G401 (cell line): ENCODE measurements at regions not wholly inside any gene's neighbourhood (a gene's known extent, or its start where the extent isn't known, plus 50 kb on each side); places are given as distances from the start of the nearest gene placed in this dataset.
"Not testable (repeated sequence)": the region's sequence is repeated elsewhere in the genome, so short reads cannot be mapped to it uniquely, and the experiment has no call there.

Source experiments
- DNase-seq: peaks from one replicate; pipeline ENCODE4 v3.0.0-alpha.2; 2015; ENCODE audit warnings: low spot score
- in situ Hi-C: cut with HindIII; loops from 2 replicates; pipeline ENCODE4 v1.10.0; 2016; ENCODE audit warnings: low sequenced_read_pairs, mixed read lengths

GRCh38 chr2:200186002-200186401 lies 120.5 kb upstream of the SPATS2L start:
- in situ Hi-C loops, result no loop called here
- no peak for DNase-seq

- in situ Hi-C loops, result no loop called here
Measured at GRCh38 chr2:200188876-200189275, 117.6 kb upstream of the SPATS2L start.

GRCh38 chr2:200189964-200190363 lies 116.5 kb upstream of the SPATS2L start:
- no peak for DNase-seq
- in situ Hi-C loops, result no loop called here

More at GRCh38 chr2:200188876-200189275, 117.6 kb upstream of the SPATS2L start:
- no peak for DNase-seq

GRCh38 chr2:200193331-200193730 lies 113.2 kb upstream of the SPATS2L start:
- no peak for DNase-seq
- in situ Hi-C loops, result no loop called here

GRCh38 chr2:200193791-200194190 lies 112.7 kb upstream of the SPATS2L start:
- no peak for DNase-seq
- in situ Hi-C loops, result no loop called here

GRCh38 chr2:200194746-200195145 lies 111.7 kb upstream of the SPATS2L start:
- no peak for DNase-seq
- in situ Hi-C loops, result no loop called here

GRCh38 chr2:200199005-200199404 lies 107.5 kb upstream of the SPATS2L start:
- no peak for DNase-seq
- in situ Hi-C loops, result no loop called here

- DNase-seq, result no peak
- in situ Hi-C loops, result no loop called here
Measured at GRCh38 chr2:200199576-200200263, 106.8 kb upstream of the SPATS2L start.

- DNase-seq, in situ Hi-C loops: not testable (repeated sequence)
Measured at GRCh38 chr2:200201839-200202238, 104.7 kb upstream of the SPATS2L start.

- in situ Hi-C loops, result no loop called here
- DNase-seq, result no peak
Measured at GRCh38 chr2:200203381-200203827, 103.1 kb upstream of the SPATS2L start.

GRCh38 chr2:200208041-200208440 lies 98.5 kb upstream of the SPATS2L start:
- in situ Hi-C loops, result no loop called here
- DNase-seq, result no peak

GRCh38 chr2:200209030-200209429 lies 97.5 kb upstream of the SPATS2L start:
- DNase-seq, result no peak
- in situ Hi-C loops, result no loop called here

GRCh38 chr2:200211643-200212042 lies 94.8 kb upstream of the SPATS2L start:
- in situ Hi-C loops, result no loop called here
- DNase-seq, result no peak

- in situ Hi-C loops, result no loop called here
- DNase-seq, result no peak
Measured at GRCh38 chr2:200212862-200213425, 93.5 kb upstream of the SPATS2L start.

GRCh38 chr2:200216310-200216709 lies 90.2 kb upstream of the SPATS2L start:
- in situ Hi-C loops, result no loop called here
- DNase-seq, result no peak

GRCh38 chr2:200217320-200217719 lies 89.2 kb upstream of the SPATS2L start:
- in situ Hi-C loops, result no loop called here

GRCh38 chr2:200218645-200219044 lies 87.8 kb upstream of the SPATS2L start:
- in situ Hi-C loops, result no loop called here
- no peak for DNase-seq

More at GRCh38 chr2:200217320-200217719, 89.2 kb upstream of the SPATS2L start:
- no peak for DNase-seq

- DNase-seq, result no peak
- in situ Hi-C loops, result no loop called here
Measured at GRCh38 chr2:200219309-200220113, 87.0 kb upstream of the SPATS2L start.

GRCh38 chr2:200220251-200220650 lies 86.2 kb upstream of the SPATS2L start:
- DNase-seq, result no peak
- in situ Hi-C loops, result no loop called here
